ENCODE measurements at regions not wholly inside any gene's neighbourhood (a gene's known extent, or its start where the extent isn't known, plus 50 kb on each side); places are given as distances from the start of the nearest gene placed in this dataset.

DNA sequence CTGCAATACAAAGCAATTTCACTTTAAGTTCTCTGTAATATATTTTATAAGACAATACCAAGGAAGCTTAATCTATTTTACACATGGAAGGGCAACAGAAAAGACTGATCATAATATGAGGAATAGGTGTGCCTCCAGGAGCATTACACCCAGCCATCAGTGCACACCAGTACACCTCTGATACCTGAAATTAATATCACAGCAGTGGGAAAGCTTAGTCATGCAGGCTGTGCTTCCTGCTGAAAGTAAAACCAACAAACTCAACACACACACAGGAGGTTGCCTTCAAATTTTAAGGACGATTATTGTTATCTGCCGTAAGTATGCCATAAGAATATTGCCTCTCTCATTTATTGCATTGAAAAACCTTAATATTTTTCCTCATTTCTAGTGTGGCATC, 1119.1 kb upstream of the TENM4 start:
- no peak overlapping the region for H3K4me3 ChIP-seq (ENCODE audit: low read depth, low read length)
- H3K27me3 ChIP-seq (ENCODE audit: control insufficient read depth, insufficient read depth, low read length): no peaks in the 10 kb centered on the region
- CTCF ChIA-PET: interaction anchor here (0.6 kb wide), 1 partner anchor 55 kb away, joined by 12 read pairs; no protein-coding TSS in a partner anchor
- POLR2A ChIA-PET: no interaction called here
- no peak for DNase-seq (ENCODE audit: low read depth, low spot score)
- H3K9me3 ChIP-seq (ENCODE audit: control insufficient read depth, insufficient read depth, low read length): no peaks in the 10 kb centered on the region
- no peak for TF ChIP-seq CTCF (IDR thresholded peaks at IDR 0.05; ENCODE audit: low read depth, low read length)
- H3K27ac ChIP-seq (ENCODE audit: low read depth, low read length): no peak overlapping the region

DNA sequence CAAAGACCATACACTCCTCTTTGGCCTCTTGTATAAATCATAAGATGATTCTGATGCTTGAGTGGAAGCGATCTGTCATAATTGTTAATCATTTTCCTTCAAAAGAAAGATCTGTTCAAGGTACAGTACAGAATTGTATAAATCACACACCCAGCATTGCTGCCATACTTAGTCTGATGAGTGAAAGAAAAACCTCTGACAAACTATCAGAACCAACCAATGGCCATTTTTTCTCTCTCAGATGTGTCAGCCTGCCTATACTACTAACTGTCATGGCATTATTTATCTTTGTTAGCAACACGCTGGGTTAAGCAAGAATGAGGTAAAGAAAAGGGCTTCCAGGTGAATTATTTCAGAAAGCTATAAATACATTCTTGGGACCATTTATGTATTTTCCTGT, 1112.7 kb upstream of the TENM4 start:
- H3K4me3 ChIP-seq (ENCODE audit: low read depth, low read length): no peak overlapping the region
- ChIA-PET CTCF (no interaction called here), POLR2A (no interaction called here)
- H3K27me3 ChIP-seq (ENCODE audit: control insufficient read depth, insufficient read depth, low read length): no peaks in the 10 kb centered on the region
- no peaks in the 10 kb centered on the region for H3K9me3 ChIP-seq (ENCODE audit: control insufficient read depth, insufficient read depth, low read length)
- no peak for DNase-seq (ENCODE audit: low read depth, low spot score)
- no peak for TF ChIP-seq CTCF (IDR thresholded peaks at IDR 0.05; ENCODE audit: low read depth, low read length)
- no peak overlapping the region for H3K27ac ChIP-seq (ENCODE audit: low read depth, low read length)

- H3K27ac ChIP-seq (ENCODE audit: low read depth, low read length): no peak overlapping the region
- no peak overlapping the region for H3K4me3 ChIP-seq (ENCODE audit: low read depth, low read length)
- DNase-seq (ENCODE audit: low read depth, low spot score): no peak
- no peaks in the 10 kb centered on the region for H3K9me3 ChIP-seq (ENCODE audit: control insufficient read depth, insufficient read depth, low read length)
- POLR2A ChIA-PET: no interaction called here
- TF ChIP-seq CTCF (IDR thresholded peaks at IDR 0.05; ENCODE audit: low read depth, low read length): no peak
- H3K27me3 ChIP-seq (ENCODE audit: control insufficient read depth, insufficient read depth, low read length): no peaks in the 10 kb centered on the region
- CTCF ChIA-PET: no interaction called here
These were observed 1101.9 kb upstream of the TENM4 start for GRCh38 chr11:80542704-80543103.

- H3K27me3 ChIP-seq (ENCODE audit: control insufficient read depth, insufficient read depth, low read length): no peaks in the 10 kb centered on the region
- no peak for DNase-seq (ENCODE audit: low read depth, low spot score)
- POLR2A ChIA-PET: no interaction called here
- H3K27ac ChIP-seq (ENCODE audit: low read depth, low read length): no peak overlapping the region
- H3K4me3 ChIP-seq (ENCODE audit: low read depth, low read length): no peak overlapping the region
- no peak for TF ChIP-seq CTCF (IDR thresholded peaks at IDR 0.05; ENCODE audit: low read depth, low read length)
- CTCF ChIA-PET: no interaction called here
- H3K9me3 ChIP-seq (ENCODE audit: control insufficient read depth, insufficient read depth, low read length): peaks cover 3% of the 10 kb centered on the region; the same call in 1 of the 2 replicates
These were observed 1097.2 kb upstream of the TENM4 start for GRCh38 chr11:80538040-80538439.

DNA sequence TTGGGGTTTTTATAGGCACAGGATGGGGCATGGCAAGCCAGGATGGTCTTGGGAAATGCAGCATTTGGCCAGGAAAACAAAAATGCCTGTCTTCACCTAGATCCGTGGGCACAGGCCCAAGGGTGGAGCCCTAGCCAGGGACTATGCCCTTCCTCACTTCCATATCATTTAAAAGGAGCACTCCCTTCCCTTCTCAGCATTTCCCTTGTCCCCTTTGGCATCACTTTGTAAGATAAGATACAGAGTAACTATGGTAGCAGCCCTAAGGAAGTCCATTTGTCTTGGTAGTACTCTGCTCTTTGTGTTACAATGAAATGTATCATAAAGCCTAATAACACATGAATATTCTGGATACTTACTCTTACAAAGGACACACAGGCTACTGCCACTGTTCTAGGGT, 1092.6 kb upstream of the TENM4 start:
- no peak overlapping the region for H3K4me3 ChIP-seq (ENCODE audit: low read depth, low read length)
- H3K27me3 ChIP-seq (ENCODE audit: control insufficient read depth, insufficient read depth, low read length): no peaks in the 10 kb centered on the region
- POLR2A ChIA-PET: no interaction called here
- CTCF ChIA-PET: no interaction called here
- TF ChIP-seq CTCF (IDR thresholded peaks at IDR 0.05; ENCODE audit: low read depth, low read length): no peak
- H3K27ac ChIP-seq (ENCODE audit: low read depth, low read length): no peak overlapping the region
- DNase-seq (ENCODE audit: low read depth, low spot score): no peak
- H3K9me3 ChIP-seq (ENCODE audit: control insufficient read depth, insufficient read depth, low read length): peaks cover 9% of the 10 kb centered on the region
